ENCODE measurements at regions not wholly inside any gene's neighbourhood (a gene's known extent, or its start where the extent isn't known, plus 50 kb on each side); places are given as distances from the start of the nearest gene placed in this dataset.

DNA sequence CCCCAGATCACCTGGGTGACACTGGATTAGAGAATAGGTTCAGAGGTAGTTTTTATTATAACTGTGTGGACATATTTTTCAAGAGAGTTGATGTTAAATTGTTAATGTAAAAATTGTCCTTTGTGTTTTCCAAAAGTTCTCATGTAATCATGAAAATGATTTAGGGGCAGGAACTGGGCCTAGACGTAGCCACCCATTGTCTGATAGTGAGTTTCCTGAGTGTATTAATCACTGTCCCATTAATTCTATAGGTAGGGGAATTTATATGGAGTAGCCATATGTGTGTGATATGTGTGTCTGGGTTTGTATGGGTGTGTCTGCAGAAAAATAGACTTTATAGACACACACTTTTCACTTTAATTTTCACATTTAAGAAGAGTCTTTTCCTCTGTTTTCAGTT, 144.6 kb upstream of the RAI14 start:
- no peak for DNase-seq

DNA sequence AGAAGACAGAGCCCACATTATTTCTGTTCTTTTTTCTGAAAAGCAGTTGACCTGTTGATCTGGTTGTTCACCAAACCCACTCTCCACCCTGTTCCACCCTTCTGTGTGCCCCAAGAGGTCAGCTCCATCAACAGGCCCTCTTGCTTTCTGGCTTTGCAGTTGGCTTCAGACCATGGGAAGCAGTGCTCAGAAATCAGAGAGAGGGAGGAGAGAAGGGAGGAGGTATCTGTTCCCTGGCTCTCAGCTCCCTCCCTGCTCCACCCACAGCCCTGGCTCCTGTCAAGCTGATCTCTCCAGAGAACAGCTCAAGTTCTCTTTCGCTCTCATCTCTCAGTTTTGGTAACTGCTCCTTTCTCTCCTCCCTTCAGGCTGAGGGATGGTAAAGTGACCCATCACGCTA, 144.2 kb upstream of the RAI14 start:
- DNase-seq, result no peak

DNA sequence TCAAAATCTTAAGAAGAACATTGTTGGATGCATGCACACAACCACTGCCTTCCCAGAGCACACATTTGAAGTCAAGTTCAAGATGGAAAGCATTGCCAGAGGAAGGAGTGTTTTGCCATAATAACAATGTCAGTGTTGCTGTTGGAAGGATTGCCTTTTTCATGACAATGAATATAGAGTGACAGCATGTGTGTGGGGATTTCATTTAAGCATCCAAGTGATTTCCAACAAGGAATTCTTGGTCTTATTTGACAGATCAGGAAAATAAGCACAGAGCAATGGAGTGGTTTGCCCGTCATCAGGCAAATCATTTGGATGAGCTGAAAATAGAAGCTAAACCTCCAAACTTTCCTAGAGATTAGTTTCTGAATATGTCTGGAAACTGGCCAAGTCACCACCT, 140.0 kb upstream of the RAI14 start:
- DNase-seq, result no peak

DNA sequence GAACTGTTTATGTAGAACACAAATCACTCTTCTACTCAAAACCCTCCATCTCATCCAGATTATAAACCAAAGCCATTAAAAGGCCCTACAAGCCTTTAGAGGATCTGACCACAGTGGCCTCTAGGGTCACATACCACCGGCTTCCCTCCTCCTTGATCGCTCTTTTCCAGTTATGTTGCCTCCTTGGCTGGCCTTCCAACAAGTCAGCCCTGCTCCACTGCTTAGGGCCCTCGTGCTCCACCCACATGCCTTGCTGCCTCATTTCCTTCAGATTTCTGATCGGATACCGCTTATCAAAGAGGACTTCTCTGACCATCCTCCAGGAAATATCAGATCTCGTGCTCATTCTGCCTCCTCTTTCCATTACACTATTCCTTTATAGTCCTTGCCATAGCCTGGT, 139.4 kb upstream of the RAI14 start:
- DNase-seq, result no peak

DNA sequence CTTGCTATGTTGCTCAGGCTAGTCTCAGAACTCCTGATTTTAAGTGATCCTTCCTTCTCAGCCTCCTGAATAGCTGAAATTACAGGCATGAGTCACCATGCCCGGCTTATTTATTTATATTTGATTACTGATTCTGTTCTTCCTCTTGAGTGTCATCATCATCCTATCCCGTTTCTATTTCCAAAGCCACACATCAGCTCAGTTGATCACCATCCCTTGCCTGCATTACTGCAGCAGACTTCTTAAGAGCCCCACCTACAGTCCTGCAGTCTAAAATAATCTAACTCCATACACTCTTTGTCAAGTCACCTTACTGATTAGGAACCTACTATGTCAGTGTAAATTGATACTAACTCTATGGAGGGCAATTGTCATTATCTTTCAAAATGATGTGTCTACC, 138.9 kb upstream of the RAI14 start:
- DNase-seq, result no peak

DNA sequence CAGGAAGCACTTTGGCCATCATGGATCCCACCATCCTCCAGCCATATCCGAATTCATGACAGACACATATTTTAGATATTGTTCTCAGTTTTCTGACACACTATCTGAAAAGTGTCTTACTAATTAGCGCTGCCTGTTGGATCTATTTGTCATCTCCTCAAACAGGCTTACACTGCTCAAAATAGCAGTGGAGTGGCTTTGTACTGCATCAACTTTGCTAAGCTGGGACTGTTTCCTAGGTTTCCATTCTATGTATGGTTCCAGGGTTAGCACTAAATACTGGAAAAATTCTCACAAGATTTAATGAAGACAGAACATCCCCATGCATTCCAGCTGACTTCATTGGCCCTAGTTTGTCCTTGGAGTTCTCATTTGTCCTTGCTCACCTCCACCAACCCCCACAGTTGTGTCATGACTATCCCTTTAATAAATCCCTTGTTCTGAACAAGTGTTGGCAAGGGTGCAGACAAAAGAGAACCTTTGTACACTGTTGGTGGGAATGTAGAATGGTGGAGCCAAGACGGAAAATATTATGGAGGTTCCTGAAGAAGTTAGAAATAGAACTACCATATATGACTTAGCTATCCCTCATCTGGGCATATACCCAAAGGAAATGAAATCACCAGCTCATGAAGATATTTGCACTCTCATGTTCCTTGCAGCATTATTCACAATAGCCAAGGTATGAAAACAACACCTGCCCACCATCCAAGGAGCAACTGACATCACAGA, 136.5 kb upstream of the RAI14 start:
- no peak for DNase-seq

DNA sequence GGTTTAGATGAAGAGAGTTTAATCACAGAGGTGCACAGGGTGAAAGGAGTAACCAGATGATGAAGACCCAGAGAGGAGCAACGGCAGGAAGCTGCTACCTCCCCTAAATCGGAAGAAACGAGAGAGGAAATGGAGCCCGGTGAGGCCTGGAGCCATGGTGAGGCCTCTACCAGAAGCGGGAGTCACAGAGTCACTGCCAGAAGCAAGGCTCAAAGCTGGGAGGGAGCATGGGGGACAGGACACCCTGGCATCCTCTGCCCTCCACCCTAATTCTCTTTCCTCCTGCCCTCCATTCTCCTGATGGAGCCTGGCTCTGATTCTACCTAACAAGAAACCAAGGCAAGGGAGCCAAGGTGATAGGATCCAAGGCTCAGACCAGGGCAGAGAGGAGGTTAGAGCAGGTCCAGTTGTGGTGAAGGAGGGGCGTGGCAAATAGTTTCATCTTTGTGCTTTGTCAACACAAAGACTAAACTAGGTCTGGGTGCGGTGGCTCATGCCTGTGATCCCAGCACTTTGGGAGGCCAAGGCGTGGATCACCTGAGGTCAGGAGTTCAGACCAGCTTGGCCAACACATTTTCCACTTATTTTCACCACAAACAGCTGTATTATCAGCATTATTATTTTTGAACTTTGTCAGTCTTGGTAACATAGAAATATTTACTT, 134.4 kb upstream of the RAI14 start:
- DNase-seq, result no peak

DNA sequence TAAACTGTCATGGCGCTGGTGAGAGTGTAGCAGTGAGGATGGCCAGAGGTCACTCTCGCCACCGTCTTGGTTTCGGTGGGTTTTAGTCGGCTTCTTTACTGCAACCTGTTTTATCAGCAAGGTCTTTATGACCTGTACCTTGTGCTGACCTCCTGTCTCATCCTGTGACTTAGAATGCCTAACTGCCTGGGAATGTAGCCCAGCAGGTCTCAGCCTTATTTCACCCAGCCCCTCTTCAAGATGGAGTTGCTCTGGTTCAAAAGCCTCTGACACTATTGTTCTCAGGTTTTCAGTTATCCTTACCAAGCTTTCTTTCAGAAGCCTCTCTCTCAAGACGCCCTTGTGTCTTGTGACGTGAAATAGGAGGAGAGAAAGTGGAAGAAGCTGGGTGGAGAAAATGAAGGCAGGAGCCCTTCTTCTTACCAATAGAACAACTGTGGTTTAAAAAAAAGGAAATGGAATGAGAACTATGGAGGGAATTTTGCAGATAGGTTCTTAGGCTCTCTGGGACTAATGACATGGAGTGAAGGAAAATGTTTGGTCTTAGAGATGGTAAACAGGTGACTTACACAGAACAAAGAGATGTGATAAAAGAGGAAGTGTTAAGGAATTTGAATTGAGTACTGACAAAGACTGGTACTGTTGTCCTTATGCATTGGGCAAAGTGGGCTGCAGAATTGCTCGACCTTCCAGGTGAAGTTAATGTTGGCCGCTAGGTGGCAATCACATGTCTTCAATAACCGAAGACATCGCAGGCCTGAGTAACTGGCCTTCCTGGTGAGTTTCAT, 133.3 kb upstream of the RAI14 start:
- peak; percentile 85 to 91 for DNase-seq

DNA sequence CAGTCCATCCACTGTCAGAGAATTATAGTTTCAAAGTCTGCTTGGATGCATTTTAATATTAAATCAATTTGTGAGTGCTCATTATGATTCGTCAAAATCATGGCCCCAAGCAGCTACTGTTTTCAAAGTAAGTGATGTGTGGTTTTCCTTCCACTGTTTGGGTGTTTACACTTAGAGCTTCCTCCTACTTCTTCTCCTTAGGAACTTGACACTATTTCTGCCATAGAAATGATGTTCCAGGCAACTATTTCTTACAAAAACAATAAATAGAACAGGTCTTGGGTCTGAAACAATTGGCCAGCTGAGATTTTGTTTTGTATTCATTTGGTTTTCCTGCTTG, 132.8 kb upstream of the RAI14 start:
- no peak for DNase-seq

DNA sequence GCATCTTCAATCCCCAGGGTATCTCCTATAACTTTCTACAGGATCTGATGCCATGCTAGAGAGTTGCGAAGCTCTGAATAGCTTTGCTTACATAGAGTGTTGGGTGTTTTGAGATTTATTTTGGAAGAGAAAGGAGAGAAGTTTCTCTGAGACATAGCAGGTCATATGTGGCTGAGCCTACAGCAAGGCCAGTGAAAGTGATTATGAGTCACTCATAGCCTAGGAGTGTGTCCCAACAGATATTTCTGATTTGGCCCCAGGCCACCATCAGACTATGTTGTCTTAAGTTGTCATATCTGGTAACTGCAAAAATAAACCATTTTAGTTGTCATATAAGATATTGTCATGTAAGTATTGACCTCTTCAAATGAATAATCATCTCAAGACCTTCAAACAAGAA, 132.0 kb upstream of the RAI14 start:
- no peak for DNase-seq

DNA sequence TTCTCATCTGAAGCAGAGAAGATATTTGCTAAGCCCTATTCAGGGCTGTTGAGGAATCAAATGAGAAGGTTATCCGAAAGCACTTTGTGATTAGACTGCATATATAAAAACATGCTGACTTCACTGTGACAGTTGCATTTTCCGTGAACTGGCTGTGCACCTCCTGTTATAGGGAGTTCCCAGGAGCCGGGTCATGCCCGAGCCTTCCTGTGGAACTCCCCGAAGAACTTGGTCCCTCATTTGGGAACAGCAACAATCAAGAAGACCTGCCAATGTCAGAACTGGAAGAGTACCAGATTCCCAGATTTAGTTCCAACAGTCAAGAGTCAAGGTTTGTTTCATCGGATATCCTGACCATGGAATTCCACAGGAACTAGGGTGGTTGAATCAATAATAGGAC, 130.4 kb upstream of the RAI14 start:
- DNase-seq, result no peak

DNA sequence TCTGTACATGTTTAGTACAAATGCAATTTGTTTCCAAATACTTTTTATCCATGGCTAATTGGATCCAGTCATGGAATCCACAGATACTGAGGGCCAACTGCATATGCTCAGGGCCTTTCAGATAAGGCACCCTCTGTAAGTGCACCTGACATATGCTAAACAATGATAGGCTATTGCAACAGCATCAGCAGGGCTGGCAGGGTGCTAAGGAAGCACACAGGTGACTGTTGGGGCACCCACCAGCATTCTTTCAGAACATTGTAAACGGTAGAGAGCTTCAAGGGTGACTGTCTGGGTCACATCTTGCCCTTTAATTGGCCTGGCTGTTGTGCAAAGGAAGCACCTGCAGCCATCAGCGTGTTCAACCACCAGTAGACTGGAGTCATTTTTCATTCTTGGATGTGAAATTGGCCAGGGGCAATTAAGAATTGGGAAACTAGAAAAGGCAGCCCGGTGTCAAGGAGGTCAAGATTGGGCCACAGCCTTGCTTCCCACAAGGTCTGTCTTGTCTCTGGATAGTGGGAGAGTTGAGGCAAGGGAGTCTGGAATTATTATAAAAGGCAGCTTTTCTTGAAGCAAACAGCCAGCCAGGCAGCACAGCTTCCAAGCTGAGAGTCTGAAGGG, 129.3 kb upstream of the RAI14 start:
- no peak for DNase-seq

DNA sequence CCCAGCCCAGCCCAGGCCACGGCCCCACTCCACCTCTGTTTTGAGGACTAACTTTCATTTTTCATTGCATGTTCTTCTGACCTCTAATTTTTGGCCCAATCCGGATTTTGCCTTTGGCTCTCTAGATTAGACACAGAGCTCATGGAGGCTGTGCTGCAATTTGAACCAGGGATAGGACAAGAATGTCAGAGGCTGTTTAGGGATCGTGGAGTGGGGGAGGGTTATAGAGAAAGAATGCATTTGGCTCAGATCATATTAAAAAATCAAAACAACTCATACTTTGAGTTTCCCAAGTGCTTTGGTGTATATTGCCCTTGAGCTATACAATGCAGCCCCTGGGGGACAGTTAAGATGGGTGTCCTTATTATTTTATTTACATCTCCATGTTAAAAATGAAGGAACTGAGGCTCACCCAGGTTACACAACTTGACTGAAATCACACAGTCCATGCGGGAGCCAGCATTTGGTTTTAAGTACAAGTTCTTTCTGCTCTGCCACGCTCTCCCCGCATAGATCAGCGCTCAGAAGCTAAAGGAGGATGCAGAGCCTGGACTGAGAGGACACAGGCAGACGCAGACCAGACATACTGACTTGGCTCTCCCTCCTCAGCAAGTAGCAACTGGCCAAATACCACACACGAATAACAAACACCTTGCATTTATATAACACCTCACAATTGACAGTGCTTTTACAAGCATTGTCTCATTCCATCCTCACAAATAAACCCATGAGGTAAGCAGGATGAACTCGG, 126.4 kb upstream of the RAI14 start:
- no peak for DNase-seq

DNA sequence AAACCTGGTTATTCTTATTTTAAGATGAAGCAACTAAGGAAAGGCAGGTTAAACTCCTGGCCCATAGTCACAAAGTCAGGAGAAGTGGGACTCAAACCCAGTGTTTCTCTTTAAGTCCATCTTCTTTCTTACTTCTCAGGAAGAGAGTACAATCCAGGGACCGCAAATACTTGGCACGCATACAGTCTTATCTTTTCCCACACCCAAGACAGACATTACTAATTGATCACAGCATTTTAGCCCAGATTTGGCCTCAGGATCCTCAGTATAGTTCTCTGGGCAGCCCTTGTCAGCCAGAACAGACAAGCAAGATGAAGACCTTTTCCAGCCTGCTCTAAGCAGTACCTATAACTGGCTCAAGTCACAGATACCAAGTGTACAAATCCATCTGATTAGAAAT, 125.5 kb upstream of the RAI14 start:
- no peak for DNase-seq

DNA sequence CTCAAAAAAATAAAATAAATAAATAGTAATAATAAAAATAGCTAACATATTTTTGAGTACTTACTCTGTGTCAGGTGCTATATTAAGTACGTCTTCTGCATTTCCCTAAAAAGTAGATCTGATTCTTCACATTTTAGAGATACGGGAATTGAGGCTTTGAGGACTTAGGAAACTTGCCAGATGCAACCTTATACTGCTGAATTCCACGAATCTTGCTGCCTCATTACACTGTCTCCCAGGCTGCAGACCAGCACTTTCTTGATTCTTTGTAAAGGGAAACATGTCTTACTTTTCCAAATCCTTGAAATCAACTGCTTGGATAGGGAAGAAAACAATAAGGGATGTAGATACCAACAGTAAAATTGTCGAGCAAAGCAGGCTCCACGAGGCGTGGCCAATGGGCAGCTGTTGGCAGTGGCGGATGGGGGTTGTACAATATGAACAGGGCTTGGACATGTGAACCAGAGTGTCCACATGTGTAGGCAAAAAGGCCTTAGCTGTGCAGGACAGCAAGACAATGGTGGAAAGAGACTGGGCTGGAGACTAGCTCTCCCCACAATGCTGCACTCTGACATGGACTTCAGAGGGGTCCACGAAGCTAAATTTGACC, 124.3 kb upstream of the RAI14 start:
- no peak for DNase-seq

DNA sequence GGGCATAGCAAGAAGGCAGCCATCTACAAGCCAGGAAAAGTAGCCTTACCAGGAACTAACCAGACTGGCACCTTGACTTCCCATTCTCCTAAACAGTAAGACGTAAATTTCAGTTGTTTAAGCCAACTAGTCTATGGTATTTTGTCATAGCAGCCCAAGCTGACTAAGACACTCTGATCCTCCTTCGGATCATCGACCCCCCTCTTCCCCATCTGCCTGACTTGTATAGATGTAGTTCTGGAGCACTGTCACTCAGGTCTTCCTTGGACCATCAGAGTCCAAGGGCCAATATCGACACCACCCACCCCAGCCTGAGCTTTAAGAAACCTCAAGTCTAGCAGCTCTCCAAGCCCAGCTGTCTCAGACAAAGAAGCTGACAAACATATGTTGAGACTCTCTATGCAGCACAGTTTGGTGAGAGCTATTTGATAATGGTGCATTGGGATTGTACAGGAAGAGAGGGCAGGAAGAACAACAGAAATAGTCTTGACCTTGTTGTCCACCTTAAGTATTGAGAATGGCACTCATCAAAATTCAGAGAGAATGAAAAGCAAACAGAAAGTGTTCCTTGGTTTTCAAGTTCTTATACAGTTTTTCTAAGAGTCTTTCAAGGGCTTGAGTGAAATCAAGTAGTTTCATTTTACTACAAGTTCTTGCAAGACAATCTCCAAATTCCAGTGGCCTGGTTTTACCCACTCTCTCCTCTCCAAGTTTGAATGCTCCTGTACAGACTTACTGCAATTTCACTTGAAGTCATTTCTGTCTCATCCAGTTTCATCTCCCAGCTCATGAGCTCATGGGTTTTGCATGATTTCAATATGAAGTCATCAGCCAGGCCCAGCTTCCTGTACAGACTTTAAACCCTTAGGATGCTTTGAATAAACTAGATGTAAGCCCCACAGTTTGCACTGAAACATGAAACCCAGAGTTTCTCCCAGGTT, 122.3 kb upstream of the RAI14 start:
- no peak for DNase-seq

DNA sequence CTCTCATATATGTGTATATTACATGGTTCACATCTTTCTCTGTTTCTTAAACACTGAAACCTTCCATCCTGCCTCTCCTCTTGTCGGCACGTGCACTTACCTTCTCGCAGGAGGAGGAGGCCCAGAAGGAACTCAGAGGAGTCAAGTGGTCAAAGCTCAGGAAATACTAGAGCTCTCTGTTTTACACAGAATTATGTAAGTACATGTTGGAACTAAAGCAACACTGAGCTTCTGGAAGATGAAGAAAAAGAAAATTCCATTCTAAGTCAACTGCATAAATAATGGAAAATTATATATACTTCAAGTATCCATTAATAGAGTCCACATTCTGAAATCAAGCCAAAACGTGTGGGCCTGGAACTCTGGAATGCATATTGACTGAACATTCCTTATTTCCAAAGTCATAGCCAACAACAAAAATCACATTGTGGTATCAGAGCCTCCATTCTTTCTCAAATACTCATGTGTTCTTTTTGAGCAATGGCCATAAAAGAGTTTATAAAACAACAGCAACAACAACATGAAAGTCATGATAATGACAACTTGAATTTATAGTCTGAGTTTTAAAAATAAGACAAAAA, 121.5 kb upstream of the RAI14 start:
- DNase-seq, result no peak

DNA sequence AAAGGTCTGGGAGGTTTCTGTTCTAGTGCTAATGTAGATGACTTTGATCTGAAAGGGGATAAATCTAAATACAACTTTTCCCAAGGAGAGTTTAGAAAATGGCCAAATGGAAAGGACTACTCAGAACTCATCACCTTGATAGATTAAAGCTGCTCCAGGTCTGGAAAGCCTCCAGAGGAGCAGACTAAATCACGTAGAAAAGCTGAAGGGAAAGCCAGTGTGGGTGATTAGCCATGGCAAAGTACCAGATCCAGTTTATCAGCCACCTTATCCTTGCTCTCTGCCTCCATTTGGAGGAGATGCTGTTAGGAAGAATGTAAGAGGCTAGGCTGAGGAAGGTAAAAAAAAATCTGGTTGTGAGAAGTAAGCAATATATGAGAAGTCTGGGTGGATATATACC, 120.7 kb upstream of the RAI14 start:
- no peak for DNase-seq

DNA sequence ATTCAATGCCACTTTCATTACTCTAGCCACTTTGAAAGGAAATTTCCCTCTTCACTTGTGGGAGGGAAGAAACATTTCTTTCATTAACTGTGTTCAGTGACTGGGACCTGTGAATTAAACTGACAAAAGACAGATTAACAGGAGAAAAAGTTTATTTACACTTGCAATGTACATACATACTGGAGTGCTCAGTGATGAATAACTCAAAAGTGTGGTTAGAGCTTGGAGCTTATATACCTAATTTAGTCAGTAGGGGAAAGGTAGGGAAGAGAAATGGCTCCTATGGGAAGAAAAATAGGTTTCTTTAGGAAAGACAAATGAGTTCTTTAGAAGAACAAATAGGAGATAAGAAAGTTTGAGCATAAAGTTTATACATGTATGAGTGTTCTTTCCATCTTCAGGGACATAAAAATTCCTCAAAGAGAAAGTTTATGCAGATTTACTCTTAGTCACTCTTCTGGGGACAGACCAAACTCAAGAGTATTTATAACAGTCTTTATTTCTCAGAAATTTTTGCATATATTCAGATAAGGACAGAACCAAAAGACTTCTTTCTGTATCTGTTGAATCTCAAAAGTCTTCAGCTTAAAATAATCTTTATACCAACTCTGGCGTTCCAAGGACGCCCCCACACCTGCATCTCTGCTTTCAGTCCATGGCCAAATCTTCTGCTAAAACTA, 120.0 kb upstream of the RAI14 start:
- no peak for DNase-seq

DNA sequence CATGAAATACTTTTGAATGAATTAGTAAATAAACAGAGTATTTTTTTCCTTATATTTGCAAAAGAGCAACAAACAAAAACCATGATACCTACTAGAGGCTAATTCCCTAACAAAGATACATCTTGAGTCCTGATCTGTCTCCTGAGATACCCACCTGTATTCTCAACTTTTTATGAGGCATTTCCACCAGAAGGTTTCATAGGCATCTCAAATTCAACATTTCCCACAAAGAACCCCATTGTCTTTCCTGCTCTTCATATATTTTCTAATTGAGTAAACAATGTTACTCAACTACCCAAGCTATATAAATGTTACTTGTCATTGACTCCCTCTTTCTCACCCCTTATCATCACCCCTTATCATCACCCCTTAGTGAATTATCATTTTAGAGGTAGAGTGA, 119.4 kb upstream of the RAI14 start:
- DNase-seq, result no peak
